WTC11 (cell line): ENCODE measurements at regions not wholly inside any gene's neighbourhood (a gene's known extent, or its start where the extent isn't known, plus 50 kb on each side); places are given as distances from the start of the nearest gene placed in this dataset.

Source experiments
- ATAC-seq: fragments of 200-7000 bp; cut with Tn5 transposase; 2 replicates; pipeline ENCODE4 v1.10.0; 2021; ENCODE audit warnings: mild to moderate bottlenecking, moderate library complexity
- CTCF ChIA-PET: fragments of 300-600 bp; sonication (Branson Sonifier 250); formaldehyde crosslinking; loops from one replicate; lab custom pipeline; 2021; ENCODE audit warnings: antibody characterized with exemption; lab: Charles Lee
- POLR2A ChIA-PET: fragments of 350-600 bp; sonication (Branson Sonifier 250); formaldehyde crosslinking; loops from one replicate; lab custom pipeline; 2021; ENCODE audit warnings: antibody characterized with exemption; lab: Charles Lee
- DNase-seq: peaks from one replicate; pipeline ENCODE4 v3.0.0; 2021; ENCODE audit warnings: low spot score
- H3K27ac Mint-ChIP-seq: 2 replicates; pipeline ENCODE4 v1.8.0; 2021; ENCODE audit warnings: mixed read lengths
- H3K27me3 Mint-ChIP-seq: 2 replicates; pipeline ENCODE4 v1.8.0; 2021; ENCODE audit warnings: low read depth, mild to moderate bottlenecking, moderate library complexity, mixed read lengths
- H3K36me3 Mint-ChIP-seq: 2 replicates; pipeline ENCODE4 v1.8.0; 2021; ENCODE audit warnings: mixed read lengths
- H3K4me1 Mint-ChIP-seq: 2 replicates; pipeline ENCODE4 v1.8.0; 2022; ENCODE audit warnings: mixed read lengths
- H3K4me3 Mint-ChIP-seq: 2 replicates; pipeline ENCODE4 v1.8.0; 2021; ENCODE audit warnings: mild to moderate bottlenecking, moderate library complexity, mixed read lengths
- H3K9me3 Mint-ChIP-seq: 2 replicates; pipeline ENCODE4 v1.8.0; 2021; ENCODE audit warnings: mixed read lengths
- ATF2 ChIP-seq: sonication (generic); formaldehyde crosslinking; IDR thresholded peaks from 2 replicates; pipeline ENCODE4 v1.8.1; 2022; ENCODE audit warnings: low read depth, missing genetic modification reagents, borderline replicate concordance
- ATF3 ChIP-seq: sonication (generic); formaldehyde crosslinking; conservative IDR thresholded peaks from 2 replicates; pipeline ENCODE4 v1.8.1; 2022; ENCODE audit warnings: mild to moderate bottlenecking, missing genetic modification reagents
- ATF6 ChIP-seq: sonication (generic); formaldehyde crosslinking; IDR thresholded peaks from 2 replicates; pipeline ENCODE4 v1.8.1; 2023; ENCODE audit warnings: mild to moderate bottlenecking, missing genetic modification reagents
- CREM ChIP-seq: sonication (generic); formaldehyde crosslinking; IDR thresholded peaks from 2 replicates; pipeline ENCODE4 v1.8.1; 2022; ENCODE audit warnings: mild to moderate bottlenecking, missing genetic modification reagents, moderate library complexity
- ELF4 ChIP-seq: sonication (generic); formaldehyde crosslinking; IDR thresholded peaks from 2 replicates; pipeline ENCODE4 v1.8.1; 2022; ENCODE audit warnings: low read depth, mild to moderate bottlenecking, moderate library complexity, missing genetic modification reagents
- FOXK1 ChIP-seq: sonication (generic); formaldehyde crosslinking; IDR thresholded peaks from 2 replicates; pipeline ENCODE4 v1.8.0; 2022; ENCODE audit warnings: mild to moderate bottlenecking, moderate library complexity, missing genetic modification reagents
- GRHL2 ChIP-seq: fragments of 250-450 bp; sonication (Bioruptor Pico); IDR thresholded peaks from 2 replicates; pipeline ENCODE4 v1.8.0; 2022; ENCODE audit warnings: mild to moderate bottlenecking, moderate library complexity; ENCODE audit not compliant: insufficient replicate concordance, severe bottlenecking
- IRF2 ChIP-seq: sonication (generic); formaldehyde crosslinking; IDR thresholded peaks from 2 replicates; pipeline ENCODE4 v1.8.0; 2022; ENCODE audit warnings: low read depth, missing genetic modification reagents, borderline replicate concordance
- JAZF1 ChIP-seq: fragments of 250-450 bp; sonication (Bioruptor Pico); IDR thresholded peaks from 2 replicates; pipeline ENCODE4 v1.9.0; 2021; ENCODE audit warnings: moderate library complexity, mild to moderate bottlenecking, inconsistent platforms
- KAT7 ChIP-seq: sonication (generic); formaldehyde crosslinking; IDR thresholded peaks from 2 replicates; pipeline ENCODE4 v1.8.1; 2023; ENCODE audit warnings: missing genetic modification reagents, mild to moderate bottlenecking, borderline replicate concordance
- NFE2L1 ChIP-seq: sonication (generic); formaldehyde crosslinking; IDR thresholded peaks from 2 replicates; pipeline ENCODE4 v1.8.1; 2023; ENCODE audit warnings: missing genetic modification reagents
- OVOL2 ChIP-seq: fragments of 250-450 bp; sonication (Bioruptor Pico); IDR thresholded peaks from 2 replicates; pipeline ENCODE4 v1.9.0; 2021; ENCODE audit warnings: mild to moderate bottlenecking, borderline replicate concordance
- PRDM15 ChIP-seq: sonication (generic); formaldehyde crosslinking; IDR thresholded peaks from 2 replicates; pipeline ENCODE4 v1.8.0; 2022; ENCODE audit warnings: missing genetic modification reagents
- PRRX2 ChIP-seq: fragments of 250-450 bp; sonication (Bioruptor Pico); IDR thresholded peaks from 2 replicates; pipeline ENCODE4 v1.8.0; 2021; ENCODE audit warnings: mild to moderate bottlenecking
- TCF7 ChIP-seq: sonication (generic); formaldehyde crosslinking; IDR thresholded peaks from 2 replicates; pipeline ENCODE4 v1.8.0; 2022; ENCODE audit warnings: mild to moderate bottlenecking, low read depth, missing genetic modification reagents, moderate library complexity
- USF1 ChIP-seq: sonication (generic); formaldehyde crosslinking; IDR thresholded peaks from 2 replicates; pipeline ENCODE4 v1.8.0; 2022; ENCODE audit warnings: mild to moderate bottlenecking, missing genetic modification reagents
- ZBTB43 ChIP-seq: sonication (generic); formaldehyde crosslinking; IDR thresholded peaks from 2 replicates; pipeline ENCODE4 v1.8.1; 2023; ENCODE audit warnings: mild to moderate bottlenecking, missing genetic modification reagents
- ZNF281 ChIP-seq: sonication (generic); formaldehyde crosslinking; IDR thresholded peaks from 2 replicates; pipeline ENCODE4 v1.8.0; 2023; ENCODE audit warnings: mild to moderate bottlenecking, missing genetic modification reagents
- ZNF416 ChIP-seq: fragments of 250-450 bp; sonication (Bioruptor Pico); IDR thresholded peaks from 2 replicates; pipeline ENCODE4 v1.9.0; 2021; ENCODE audit warnings: mild to moderate bottlenecking, inconsistent platforms

- DNase-seq (no peak), ATAC-seq (no peak)
- Mint-ChIP-seq H3K27me3 (no peaks in the 10 kb centered on the region), H3K27ac (no peak overlapping the region), H3K4me3 (no peak overlapping the region), H3K9me3 (peaks cover 41% of the 10 kb centered on the region), H3K4me1 (no peaks in the 10 kb centered on the region), H3K36me3 (peaks cover 26% of the 10 kb centered on the region)
- ChIA-PET POLR2A (no interaction called here), CTCF (no interaction called here)
- TF ChIP-seq TCF7 (CRISPR knock-in tag) (no peak), ATF6 (no peak), FOXK1 (CRISPR knock-in tag) (no peak), ZNF281 (CRISPR knock-in tag) (no peak), NFE2L1 (CRISPR knock-in tag) (no peak), JAZF1 (CRISPR knock-in tag) (no peak), OVOL2 (CRISPR knock-in tag) (no peak), ATF3 (no peak), ZNF416 (CRISPR knock-in tag) (no peak), ATF2 (CRISPR knock-in tag) (no peak), ELF4 (CRISPR knock-in tag) (no peak), ZBTB43 (CRISPR knock-in tag) (no peak), CREM (no peak), USF1 (CRISPR knock-in tag) (no peak), PRDM15 (no peak), IRF2 (CRISPR knock-in tag) (no peak), GRHL2 (CRISPR knock-in tag) (no peak), PRRX2 (CRISPR knock-in tag) (no peak), KAT7 (no peak)
Measured at GRCh38 chr4:131566026-131566425, 1583.1 kb upstream of the PCDH10 start.
